HG03175 (cell line): ENCODE measurements at regions not wholly inside any gene's neighbourhood (a gene's known extent, or its start where the extent isn't known, plus 50 kb on each side); places are given as distances from the start of the nearest gene placed in this dataset.
"Not testable (repeated sequence)": the region's sequence is repeated elsewhere in the genome, so short reads cannot be mapped to it uniquely, and the experiment has no call there.

ENCODE experiments used
- ATAC-seq: cut with Tn5 transposase; IDR thresholded peaks from one replicate; pipeline ENCODE4 v1.9.1; 2021; ENCODE audit warnings: mild to moderate bottlenecking, moderate library complexity; ENCODE audit not compliant: unreplicated experiment

DNA sequence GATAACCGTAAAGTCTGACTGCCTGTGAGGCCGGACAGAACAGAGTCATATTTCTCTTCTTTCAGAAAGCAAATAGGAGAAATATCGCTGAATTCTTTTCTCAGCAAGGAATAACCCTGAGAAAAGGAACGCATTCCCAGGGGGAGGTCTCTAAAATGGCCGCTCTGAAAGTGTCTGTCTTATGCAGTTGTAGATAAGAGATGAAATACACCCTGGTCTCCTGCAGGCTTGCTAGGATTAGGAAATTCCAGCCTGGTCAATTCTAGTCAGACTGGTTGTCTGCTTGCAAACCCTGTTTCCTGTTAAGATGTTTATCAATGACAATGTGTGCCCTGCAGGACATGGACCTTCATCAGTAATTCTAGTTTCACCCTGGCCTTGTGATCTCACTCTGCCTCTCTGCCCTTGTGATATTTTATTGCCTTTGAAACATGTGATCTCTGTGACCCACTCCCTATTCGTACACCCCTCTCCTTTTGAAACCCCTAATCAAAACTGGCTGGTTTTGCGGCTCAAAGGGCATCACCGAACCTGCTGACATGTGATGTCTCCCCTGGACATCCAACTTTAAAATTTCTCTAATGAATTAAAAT is 934.8 kb upstream of the SPRY2 start:
- ATAC-seq: no peak

DNA sequence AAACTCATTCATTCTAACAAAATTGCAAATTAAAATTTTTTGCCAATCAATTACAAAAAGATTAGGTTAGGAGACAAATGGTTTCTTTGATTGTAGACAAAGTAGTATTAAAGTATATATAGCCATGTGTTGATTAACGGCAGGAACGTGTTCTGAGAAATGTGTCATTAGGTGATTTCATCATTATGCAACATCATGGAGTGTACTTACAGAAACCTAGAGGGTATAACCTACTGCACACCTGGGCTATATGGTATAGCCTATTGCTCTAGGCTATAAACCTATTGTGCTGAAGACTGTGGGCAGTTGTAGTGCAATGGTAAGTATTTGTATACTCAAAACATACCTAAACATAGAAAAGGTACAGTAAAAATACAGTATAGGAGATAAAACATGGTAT is 906.8 kb upstream of the SPRY2 start:
- ATAC-seq: no peak

DNA sequence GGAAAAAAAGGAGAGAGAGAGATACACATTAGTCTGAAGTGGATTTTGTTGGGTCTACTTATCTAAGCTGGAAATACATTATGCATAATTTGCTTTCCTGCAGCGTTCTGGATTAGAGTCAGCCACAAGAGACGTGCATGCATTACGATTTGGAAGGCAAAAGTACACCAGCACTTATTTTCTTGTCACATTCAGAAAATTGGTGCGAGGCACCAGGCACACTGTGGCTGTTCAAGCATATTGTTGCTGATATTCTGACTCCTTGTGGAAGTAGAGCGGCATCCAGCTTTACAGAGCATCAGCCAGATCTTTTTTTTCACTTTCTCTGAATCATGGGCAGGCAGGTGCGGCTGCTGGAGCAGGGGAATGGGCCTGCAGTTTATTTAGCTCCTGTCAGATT is 905.6 kb upstream of the SPRY2 start:
- ATAC-seq: no peak

DNA sequence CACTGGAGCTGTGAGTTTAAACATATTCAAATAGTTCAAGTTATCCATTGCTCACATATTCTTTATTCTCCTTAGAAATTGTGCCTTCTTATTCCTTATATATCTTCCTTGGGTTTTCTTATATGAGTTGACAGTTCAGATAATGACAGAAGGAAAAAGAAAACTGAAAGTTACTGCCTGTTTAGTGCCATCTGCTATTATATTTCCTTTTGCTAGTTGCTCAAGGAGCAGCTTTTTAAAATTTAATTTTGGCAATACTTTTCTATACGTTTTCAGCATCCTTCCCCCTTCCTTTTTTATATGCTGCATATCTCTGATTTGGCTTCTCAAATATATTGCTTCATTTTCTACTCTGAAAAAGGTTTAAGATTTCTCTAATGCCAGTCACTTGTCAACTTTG is 903.1 kb upstream of the SPRY2 start:
- no peak for ATAC-seq

DNA sequence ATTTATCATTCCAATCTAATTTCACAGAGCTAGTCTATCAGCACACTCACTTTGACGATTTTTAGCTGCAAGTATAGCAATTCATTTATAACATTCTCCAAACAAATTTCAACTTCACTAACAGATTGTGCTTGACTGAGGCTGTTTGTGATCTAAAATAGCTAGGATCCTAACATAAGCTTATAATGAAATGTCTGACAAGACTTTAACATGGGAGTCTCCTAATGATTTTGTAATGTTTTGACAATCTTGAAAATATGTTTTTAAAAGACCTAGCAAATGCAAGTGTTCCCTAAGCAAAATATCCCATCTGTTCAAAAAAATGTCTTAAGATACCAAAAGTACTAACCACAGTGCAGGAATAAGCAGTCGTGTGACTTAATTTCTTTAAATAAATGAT is 889.5 kb upstream of the SPRY2 start:
- ATAC-seq: no peak

DNA sequence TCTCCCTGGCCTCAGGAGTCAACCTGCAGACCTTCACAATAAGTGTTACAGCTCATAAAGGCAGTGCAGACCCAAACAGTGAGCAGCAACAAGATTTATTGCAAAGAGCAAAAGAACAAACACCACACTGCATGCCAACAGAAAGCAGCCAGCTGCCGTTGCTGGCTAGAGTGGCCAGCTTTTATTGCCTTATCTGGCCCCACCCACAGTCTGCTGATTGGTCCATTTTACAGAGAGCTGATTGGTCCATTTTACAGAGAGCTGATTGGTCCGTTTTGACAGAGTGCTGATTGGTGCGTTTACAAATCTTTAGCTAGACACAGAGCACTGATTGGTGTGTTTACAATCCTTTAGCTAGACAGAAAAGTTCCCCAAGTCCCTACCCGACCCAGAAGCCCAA is 885.9 kb upstream of the SPRY2 start:
- not testable (repeated sequence) for ATAC-seq

DNA sequence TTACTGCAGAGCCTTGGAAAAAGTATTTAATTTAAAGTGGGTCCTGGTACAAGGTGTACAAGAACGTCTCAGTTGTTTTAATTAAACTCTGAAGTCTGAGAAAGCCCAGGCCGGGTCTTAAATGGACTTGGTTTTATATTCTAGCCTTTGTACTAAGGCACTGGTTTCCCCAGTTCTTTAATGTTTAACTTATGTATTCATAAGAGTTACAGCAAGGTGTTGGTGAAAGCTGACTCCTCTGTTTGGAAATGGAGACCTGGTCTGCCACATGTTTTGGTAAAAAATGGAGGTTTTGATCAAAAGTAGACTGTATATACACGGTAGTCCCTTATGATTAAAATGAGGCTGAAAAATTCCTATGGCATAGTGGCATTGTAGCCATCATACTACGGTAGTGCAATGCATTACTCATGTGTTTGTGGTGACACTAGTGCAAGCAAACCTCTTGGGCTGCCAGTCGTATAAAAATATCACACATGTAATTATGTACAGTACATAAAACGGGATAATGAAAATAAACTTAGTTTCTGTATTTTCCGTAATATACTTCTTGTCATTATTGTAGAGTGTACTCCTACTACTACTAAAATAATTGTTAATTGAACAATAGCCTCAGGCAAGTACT is 883.4 kb upstream of the SPRY2 start:
- no peak for ATAC-seq

DNA sequence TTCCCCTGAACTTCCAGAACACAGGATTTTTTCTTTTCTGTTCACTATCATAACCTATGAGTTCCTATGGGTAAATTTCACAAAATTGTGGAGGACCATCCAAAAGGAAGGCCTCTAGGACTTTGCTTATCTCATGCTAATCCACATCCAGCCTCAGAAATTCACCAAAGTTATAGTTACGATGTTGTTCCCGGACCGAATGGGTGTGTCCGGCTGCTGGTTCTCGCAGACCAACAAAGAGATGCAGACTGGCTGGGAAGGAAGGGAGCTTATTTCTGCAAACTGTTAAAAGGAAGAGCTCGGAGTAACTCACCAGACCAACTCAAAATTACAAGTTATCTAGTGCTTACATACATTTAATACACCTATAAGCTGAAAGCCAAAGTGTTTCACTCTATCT is 882.9 kb upstream of the SPRY2 start:
- ATAC-seq: no peak

DNA sequence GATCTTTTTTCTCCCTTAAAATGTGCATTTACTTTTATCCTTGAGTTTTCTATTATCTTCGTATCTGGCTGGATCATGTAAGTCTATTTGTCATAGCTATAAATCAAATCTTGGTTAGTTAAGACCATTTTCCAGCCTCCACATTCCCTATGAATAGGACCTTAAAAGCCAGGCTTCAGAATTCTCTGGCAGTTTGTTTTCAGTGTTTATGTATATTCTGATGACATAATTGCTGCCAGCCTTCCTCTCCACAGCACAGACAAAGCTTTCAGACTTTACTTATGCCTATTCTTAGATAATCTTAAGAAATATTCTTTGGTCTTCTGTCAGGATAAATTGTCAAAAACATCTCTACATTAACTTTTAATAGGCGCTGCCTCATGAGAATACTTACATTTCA is 870.8 kb upstream of the SPRY2 start:
- ATAC-seq: no peak

DNA sequence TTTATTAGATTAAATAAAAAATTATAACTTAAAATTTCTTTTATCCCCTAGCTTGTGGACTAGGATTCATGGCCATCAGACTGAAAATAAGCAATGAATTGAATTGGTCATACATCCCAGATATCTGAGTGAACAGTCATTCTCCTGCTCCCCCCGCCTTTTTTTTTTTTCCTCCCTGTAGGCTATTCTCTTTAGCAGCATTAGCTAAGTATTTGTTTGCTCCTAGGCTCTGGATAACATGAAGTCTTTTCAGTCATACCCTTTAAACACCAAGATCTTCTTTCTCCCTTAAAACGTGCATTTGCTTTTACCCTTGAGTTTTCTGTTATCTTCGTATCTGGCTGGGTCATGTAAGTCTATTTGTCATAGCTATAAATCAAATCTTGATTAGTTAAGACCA is 866.7 kb upstream of the SPRY2 start:
- ATAC-seq: no peak

DNA sequence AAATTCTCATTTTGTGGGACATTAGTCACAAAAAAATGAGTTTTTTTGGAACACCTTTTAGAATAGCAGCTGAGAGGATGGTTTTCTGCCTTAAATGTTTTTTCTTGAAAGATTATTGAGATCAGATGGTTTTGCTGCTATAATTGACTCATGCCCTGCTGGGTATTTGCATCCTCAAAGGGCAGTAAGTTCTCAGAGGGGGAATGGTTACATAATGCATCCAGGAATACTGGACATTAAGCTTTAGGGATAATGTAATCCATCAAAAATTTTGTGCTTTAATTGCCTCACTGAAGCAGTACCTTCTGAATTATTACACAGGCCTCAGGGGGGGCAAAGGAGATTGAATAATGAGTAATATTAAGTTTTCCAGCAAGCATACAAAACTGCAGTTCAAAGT is 866.3 kb upstream of the SPRY2 start:
- ATAC-seq: no peak

DNA sequence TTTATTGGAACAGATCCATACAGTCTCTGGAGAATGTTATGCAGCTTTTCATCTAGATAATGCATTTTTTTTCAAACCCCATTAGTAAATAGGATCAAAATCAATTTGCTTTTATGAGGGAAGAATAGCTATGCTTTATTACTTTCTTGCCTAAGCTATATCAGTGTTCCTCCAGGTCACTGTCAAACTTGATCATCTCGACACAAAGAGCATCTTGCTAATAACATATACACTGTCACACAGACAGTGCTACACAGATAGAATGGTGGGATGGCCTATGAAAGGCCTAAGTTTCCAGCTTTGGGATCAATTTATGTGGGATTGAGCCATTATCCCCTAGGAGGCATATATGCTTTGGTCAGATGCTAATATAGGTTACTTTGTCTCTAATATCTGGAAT is 862.9 kb upstream of the SPRY2 start:
- no peak for ATAC-seq

DNA sequence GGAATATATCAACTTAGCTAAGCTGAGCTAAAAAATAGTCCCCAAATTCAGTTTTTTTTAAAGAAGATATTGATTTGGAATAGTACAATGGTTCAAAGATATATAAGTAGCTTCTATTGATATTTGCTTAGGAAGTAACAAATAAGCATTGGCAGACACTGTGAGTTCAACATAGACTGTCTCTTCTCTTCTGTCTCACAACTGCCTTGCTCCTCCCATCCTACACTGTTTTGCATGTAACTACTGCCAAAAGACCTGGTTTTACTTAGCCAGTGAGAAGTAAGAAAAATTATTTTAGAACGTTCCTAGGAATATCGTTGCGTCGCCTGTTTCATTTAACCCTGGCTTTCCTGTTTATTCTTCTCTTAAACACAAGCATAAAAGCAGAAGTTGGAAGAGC is 859.0 kb upstream of the SPRY2 start:
- ATAC-seq: no peak

DNA sequence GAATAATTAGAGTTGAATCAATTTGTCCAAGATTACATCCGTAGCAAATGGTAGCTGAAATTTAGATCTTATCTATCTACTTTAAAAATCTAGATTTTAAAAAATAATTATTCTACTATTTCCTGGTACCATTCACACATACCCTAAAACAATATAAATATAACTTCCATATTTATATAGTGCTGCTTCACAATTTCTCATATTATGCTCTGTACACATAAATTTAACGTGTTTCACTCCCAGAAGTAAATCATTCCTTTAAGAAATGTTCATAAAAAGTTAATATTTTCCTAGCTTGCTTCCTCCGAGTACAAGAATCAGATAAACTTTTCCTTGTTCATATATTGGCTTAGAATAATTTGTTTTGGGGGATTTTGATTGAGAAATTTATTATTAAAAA is 857.0 kb upstream of the SPRY2 start:
- no peak for ATAC-seq

DNA sequence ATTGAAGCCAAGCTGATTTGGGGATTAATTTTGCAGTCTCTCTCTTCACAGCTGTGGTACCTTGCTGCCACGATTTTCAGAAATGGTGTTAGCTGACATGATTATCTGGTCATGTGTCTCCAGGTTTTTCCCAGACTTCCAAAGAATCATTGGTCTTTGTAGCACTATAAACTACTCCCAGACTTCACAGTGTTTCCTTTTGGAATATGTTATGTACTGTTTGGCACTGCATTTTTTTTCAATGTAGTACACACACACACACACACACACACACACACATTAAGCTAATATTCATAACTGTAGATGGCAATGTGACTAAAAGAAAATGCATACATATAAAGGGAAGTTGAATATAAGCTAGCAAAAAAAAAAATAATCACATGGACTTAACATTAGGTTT is 856.6 kb upstream of the SPRY2 start:
- ATAC-seq: no peak

DNA sequence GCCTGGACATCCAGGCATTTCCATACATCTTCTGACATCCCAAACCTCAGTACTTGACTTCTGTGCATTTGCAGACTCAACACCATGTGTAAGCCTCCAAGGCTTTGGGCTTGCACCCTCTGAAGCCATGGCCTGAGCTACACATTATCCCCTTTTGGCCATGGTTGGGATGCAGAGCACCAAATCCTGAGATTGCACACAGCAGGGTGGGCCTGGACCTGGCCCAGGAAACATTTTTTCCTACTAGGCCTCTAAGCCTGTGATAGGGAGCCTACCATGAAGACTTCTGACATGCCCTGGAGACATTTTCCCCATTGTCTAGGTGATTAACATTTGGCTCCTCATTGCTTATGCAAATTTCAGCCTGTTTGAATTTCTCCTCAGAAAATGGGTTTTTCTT is 853.4 kb upstream of the SPRY2 start:
- ATAC-seq: no peak

DNA sequence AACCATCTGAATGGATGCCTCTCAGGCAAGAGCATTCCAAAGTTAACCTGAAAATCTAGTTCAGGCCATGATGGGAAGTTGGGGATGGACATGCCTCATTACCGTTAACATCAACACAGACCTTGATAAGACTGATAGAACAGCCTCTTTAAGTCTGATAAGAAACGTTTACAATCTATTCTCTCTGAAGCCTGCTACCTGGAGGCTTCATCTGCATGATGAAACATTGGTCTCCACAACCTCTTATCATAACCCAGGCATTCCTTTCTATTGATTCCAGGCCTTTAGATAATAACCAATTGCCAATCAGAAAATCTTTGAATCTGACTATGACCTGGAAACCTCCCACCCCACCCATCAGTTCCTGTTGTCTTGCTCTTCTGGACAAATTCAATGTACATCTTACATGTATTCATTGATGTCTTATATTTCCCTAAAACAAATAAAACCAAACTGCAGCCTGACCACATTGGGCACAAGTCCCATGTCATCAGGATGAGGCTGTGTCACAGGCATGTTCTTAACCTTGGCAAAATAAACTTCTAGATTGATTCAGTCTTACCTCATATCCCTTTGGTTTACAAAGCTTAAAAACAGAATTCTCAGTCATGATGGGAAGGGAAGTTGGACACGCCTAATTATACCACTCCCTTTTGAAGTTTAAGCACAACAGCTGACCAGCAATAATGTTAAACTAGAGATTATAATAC is 843.8 kb upstream of the SPRY2 start:
- ATAC-seq: no peak

DNA sequence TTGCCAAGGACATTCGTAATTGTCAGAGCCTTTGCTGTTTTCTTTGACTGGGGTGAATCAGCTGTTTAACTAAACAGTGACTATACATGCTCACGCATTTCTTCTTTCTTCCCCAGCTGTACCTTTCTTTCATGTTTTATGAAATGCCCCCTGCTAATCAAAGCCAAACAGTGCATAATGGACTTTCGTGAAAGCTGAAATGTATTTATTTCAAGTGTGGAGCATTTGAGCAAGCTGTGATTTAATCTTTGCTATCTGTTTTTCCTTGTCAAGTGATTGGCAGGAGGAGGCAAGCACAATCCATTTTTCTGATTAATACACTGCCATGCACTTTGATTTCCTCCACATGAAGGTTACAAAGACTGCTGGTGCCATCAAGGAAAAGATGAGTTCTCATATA is 831.7 kb upstream of the SPRY2 start:
- ATAC-seq: no peak

DNA sequence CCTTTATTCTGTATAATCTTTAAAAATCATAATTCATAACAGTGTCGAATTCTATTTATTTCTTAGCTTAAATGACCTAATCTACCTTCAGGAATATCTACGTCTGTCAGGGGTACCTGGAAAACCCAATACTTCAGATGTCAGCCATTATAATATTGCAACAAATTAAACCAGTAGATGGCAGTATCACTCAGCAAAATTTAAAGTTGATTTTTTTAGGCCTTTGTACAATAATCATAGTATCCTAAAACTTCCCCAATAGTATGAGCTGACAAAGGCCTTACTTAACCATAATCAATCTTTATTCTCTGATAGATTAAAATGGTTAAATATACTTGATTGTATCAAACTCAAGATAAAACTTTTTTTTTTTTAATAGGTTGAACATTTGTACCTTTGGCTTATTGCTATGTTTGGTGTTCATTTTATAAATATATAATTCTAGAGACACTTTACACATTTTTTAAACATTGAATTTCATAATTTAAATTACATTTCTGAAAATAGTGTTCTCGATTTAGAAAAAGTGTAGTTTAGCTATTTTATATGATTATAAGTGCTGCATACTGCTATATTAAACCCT is 830.2 kb upstream of the SPRY2 start:
- ATAC-seq: peak; percentile 72

DNA sequence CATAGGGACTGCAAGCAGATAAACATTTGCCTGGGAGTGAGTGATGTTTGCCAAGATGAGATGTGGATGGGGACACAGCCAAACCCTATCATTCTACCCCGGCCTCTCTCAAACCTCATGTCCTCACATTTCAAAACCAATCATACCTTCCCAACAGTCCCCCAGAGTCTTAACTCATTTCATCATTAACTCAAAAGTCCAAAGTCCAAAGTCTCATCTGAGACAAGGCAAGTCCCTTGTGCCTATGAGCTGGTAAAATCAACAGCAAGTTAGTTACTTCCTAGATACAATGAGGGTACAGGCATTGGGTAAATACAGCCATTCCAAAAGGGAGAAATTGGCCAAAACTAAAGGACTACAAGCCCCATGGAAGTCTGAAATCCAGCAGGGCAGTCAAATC is 822.9 kb upstream of the SPRY2 start:
- ATAC-seq: not testable (repeated sequence)

DNA sequence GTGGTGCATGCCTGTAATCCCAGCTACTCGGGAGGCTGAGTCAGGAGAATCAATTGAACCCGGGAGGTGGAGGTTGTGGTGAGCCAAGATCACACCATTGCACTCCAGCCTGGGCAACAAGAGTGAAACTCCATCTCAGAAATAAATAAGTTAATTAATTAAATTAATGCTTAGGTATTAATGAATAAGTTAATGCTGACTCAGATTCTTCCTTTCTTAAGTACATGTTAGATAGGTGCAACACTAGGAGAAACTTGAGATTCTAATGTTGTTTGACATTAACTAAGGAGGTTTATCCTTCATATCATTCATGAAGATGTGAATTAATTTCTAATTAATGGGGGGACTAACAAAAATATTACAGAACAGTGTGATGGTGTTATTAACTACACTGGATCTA is 812.6 kb upstream of the SPRY2 start:
- no peak for ATAC-seq

DNA sequence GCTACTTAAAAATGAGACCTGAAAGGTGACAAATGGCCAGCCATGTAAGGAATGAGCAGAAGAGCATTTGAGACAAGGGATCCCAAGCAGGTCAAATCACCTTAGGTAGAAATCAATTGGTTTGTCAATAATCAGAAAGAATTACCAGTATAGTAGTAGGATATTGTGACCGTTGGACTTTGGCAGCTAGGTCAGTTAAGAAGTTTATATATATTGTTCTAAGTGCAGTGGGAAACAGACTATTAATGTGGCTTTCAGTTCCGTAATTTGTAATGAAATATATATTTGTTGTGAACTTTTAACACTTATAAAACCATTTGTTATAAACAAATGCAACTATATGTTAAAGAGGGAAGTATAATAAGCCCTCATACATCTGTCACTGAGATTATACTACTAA is 807.9 kb upstream of the SPRY2 start:
- no peak for ATAC-seq
